NCI-H510A (cell line): ENCODE measurements at regions not wholly inside any gene's neighbourhood (a gene's known extent, or its start where the extent isn't known, plus 50 kb on each side); places are given as distances from the start of the nearest gene placed in this dataset.

Experiments
- DNase-seq: peaks from one replicate; lab custom pipeline; 2025; lab: John Stamatoyannopoulos, UW

DNA sequence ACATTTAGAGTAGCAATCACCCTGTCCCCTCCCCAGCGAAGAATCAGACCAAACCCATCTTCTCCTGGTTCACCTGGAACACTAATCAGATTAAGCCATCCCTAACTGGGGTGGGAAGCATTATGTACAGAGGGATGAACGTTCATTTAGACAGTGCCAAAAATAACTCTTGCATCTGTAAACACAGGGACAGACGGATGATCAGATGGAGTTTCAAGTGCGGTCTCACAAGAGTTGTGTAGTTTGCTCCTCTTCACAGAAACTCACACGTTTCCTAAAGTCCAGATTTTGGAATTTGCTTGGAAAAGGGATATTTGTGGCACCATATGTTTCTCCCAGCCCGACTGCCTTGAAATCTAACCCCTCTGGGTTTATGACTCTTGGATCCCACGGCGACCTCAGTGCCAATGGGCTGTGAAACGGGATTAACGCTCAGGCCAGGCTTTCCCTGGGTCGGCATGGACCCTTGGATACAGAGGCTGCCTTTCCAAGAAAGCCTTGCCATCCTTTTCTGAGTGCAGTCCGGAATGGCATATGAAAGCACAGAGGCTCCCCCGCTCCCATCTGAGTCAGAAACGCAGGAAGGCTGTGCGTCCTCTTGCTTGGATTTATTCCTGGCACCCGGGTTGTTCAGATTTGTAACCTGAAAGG lies 293.2 kb upstream of the HABP2 start:
- DNase-seq: no peak

DNA sequence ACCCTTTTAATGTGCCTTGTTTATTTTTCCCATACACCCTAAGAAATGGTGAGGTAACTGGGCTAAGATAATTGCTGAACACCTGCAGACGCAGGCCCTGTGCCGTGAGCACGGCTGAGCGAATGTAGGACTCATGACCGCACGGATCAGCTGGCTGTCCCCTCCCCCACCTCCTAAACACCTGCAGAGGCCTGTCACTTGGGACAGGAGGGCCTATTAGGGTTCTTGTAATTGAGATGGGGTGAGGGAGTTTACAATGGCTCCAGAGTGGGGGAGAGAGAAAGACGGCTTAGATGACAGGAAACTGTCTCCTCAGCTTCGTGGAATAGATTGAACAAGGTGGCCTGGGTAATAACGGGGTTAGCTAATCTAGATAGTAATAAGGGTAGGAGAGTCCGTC lies 291.7 kb upstream of the HABP2 start:
- DNase-seq: peak; percentile 10

DNA sequence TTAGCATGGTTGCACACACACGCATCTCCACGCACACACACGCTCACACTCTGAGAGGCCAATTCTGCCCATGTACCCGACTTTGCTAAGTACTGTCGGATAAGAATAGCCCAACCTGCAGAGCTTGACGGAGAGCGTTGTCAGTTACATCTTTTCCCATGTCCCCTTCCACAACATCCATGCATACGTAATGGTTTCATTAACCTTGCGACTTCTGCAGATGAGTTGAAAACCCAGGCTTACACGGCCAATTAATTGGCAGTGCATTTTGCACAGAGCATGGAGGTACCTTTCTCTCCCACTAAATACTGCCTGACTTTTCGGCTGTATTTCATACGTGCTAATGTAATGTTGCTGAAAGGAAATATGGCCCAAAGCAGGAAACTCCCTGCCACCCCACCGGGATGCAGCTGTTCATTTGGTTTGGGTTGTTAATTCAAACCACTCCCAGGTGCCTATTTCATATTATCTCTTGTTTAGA lies 291.2 kb upstream of the HABP2 start:
- no peak for DNase-seq

DNA sequence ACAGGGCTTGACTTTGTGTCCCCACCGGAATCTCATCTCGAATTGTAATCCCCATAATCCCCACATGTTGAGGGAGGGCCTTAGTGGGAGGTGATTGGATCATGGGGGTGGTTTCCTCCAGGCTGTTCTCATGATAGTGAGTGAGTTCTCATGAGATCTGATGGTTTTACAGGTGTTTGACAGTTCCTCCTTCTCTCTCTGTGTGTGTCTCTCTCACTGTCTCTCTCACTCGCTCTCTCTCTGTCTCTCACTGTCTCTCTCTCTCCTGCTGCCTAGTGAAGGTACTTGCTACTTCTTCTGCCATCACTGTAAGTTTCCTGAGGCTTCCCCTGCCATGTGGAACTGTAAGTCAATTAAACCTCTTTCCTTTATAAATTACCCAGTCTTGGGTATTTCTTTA lies 289.8 kb upstream of the HABP2 start:
- no peak for DNase-seq

DNA sequence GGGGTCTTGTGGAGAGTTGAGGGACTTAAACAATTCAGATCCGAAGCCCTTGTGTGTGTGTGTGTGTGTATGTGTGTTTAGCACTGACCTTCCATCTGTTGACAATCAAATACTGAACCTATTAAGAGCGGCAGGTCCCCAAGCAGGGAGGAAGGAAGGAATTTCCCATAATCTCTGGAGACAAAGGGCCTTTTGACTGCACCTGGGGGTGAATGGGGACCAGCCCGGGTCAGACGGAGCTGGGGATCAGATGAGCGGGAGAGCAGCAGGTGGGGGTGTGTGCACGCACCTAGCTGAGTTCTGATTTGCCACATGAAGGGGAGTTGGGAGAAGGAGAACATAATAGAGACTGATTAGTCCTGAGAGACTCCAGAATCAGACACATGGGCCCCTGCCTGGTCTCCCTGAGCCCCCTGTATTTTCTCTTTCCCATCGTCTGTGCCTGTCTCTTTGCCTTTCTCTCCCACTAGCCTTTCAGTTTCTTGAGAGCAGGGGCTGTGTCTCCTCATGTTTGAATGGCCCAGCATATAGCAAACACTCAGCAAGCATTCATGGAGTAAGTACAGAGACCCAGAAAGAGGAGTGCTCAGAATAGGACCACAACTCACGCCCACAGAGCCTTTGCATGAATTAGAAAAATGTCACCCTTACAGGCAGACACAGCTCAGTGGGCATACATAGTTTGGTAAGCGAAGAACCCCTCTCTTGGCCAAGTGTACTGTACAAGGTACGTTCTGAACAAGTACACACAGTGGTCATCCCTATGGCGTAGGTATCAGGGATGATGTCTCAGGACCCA lies 288.3 kb upstream of the HABP2 start:
- no peak for DNase-seq

DNA sequence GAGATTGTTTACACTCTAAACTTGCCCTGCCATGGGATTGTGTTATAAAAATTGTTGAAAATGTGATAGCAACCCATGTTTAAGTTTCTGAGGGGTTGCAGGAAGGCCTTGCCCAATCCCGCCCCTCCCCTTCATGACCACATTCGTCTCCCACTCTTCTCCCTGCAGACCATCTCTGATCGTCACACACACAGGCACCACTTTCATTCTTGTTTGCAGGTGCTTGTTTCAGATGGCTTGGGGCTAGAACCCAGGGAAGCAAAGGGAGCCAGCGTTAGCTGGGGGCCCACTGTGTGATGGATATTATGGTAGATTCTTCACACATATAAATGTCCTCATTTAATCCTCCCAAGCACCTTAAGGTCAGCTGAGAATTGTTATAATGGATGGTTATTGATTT lies 286.7 kb upstream of the HABP2 start:
- no peak for DNase-seq

DNA sequence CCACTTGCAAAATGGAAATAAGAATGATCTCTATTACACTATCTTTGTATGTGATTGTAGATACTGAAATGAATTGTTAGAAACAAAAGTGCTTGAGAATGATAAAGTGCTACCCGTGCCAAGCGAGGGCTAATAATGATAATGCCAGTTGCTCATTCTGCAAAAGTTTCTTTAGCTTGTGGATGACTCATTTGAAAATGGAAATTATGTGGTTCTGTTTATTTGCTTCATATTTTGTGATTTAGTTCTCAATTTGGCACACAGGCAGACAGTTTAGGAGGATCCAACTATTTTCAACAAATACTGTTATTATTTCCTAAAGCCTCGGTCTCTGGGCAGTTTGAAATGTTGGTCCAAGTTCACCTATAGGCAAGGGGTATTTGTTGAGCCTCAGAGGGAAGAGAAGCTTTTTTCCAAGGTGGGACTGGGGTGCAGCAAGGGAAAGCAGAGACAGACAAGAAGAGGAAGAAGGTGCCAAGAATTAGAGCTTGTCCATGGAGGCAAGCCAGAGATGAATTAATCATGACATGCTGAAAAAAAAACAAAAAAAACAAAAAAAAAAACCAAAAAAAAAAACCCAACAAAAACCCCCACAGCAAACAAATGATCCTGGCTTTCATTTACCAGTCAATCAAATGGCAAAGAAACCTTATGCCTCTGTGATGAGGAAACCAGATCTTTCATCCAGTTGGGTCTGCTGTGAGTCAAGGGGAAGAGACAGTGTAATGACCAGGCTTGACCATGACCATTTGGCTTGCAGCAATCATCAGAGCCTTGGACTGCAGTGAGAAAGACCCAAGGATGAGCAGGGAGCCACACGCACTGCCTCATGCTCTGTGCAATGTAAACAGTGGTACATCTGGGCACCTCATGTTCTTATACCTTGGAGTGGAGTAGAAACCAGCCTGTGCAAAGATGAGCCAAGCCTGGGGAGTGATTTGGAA lies 285.0 kb upstream of the HABP2 start:
- no peak for DNase-seq

DNA sequence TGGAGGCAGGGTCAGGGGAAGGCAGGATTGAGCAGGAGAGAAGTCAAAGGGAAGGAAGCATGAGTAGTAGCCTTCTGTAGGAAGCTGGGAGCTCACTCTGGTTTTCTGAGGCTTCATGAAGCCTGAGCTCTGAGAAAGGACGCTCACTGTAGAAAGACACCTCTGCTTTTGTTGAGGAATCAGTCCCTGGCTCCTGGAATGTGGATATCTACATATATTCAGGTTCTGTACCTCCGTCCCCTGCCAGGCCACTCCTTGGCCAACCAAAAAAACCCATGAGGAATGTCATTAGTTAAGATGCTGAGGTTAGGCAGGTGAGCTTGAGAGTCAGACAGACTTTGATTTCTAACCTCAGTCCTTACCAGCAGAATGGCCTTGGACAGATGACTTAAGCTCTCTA lies 283.5 kb upstream of the HABP2 start:
- no peak for DNase-seq

DNA sequence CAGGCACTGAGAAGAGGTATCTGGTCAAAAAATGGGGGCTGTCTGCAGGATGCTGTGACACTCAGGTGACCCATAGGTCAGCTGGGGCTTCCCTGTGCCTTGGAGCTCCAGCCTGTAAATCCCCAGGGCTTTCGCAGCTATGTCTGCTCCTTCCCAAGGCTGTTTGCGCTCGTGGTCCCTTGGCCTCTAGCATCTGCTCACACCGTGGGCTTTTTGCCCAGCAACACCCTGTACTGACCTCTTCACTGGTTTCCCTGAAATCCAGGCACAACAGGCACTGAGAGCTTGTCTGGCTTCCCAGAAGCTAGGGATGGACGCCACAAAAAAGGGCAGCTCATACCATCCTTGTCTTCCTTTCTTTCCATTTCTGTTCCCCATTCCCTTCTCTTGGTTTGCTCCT lies 280.3 kb upstream of the HABP2 start:
- DNase-seq: no peak

DNA sequence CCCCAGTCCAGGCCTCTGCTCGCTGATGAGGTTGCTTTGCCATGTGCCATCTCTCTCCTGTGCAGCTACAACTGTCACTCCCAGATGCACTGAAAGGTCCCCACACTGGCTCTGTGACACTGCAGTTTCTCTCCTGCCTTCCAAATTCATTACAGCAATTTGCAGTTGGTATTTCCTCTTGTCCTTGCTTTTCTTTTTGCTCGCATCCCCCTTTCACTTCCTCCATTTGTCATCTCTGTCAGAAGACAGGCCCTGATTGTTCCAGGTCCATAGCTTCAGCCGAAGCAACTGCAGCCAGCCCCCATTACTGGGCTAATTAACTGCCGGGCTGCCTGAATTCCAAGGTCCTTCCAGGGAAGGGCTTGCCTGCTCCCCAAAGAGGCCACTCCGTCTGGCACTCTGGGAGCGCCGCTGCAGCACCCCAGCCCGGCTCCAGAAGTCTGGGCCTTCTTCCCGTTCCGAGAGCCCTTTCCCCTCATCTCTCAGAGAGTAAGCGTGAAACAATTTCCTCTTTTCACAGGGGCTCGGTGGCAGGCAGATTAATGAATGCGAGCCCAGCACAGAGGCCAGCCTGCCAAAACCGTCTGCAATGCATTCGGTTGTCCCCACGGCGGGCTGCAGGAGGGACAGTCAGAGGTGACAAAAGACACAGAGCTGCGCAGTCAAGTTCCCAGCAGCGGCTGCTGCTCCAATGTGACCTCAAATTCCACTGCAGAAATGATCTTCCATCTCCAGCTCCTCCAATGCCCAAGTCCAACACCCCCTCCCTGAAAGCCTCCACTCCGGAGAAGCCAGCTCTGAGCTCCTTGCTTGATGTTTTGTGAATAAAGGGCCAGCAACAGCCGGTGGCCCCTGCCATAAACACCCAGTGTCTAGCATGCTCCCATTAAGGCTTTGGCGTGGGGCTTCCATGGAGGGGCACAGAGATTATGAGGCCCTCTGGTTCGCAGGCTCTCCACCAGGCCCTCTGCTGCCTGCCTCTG lies 279.4 kb upstream of the HABP2 start:
- no peak for DNase-seq

DNA sequence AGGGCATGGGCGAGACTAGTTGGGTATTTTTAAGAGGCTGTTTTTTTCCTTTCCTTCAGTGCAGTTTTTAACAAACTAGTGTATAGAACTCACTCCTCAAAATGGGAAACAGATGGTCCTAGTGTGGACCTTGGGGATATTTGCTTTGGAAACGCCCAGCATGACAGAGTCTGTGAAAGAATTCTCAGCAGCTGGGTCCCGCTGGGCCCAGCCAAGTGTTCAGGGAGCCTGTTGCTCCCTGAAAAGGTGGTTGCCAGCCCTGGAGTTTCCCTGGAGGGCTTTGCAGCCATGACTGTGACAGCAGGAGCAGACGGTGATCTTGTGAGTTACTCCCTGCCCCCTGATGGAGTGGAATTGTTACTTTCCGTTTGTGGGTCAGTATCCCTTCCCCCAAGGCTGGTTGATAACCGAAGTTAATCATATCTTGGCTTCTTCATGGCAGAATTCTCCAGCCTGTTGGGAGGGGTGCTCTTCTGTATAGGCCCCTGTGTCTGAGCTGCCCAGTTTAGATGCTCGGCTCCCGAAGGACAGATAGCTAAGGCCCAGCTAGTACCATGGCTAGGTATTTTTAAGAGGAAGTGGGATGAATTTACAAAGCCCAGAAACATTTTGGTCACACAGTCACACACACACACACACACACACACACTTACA lies 278.6 kb upstream of the HABP2 start:
- no peak for DNase-seq

DNA sequence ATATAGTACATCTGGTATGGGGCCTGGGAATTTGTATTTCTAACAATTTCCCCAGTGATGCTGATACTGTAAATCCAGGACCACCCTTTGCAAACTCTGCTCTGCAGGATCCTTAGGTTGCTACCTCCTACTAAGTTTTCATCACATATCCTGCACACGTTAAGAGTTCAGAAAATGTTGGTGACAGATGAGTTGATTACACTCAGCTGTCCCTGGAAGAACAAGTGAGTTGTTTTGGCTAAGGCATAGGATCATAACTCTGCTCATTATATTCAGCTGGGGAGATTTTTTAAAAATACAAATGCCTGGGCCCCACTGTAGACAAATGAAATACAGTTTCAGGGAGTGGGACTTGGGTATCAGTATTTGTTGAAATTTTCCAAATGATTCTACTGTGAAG lies 274.6 kb upstream of the HABP2 start:
- DNase-seq: no peak

DNA sequence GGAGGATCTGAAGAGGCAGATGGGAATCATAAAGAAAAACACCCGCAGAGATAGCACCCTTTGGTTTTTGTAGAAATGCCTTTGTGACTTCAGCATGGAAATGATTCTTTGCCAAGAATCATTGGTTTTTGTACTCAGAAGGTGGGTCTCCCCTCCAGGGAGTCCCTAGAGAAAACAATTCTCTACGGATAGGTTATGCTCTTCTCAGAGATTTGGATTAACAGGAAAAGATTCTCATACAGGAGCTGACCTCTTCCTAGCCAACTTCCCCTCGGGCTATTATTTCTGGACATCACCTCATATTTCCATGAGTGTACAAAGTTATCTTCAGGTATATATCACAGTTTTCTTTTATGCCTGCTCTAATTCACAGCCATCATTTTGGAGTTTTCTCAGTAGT lies 274.2 kb upstream of the HABP2 start:
- no peak for DNase-seq

DNA sequence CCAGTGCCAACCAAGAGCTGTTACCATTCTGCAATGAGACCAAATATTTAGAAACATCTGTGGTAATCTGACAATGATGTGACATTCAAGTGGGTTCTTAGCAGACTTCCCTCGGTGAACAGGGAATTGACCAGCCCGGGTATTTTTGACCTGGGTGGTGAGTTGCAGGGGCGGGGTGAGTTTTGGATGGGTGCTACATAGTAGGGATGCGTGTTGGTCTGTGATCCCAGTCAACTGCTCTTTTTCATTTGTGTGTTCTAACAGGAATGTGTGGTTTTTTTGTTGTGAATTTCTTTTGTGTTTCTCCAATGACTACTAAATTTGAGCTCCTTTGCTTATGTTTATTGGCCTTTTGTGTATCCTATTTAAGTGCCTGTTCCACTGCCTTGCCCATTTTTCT lies 273.6 kb upstream of the HABP2 start:
- DNase-seq: no peak

DNA sequence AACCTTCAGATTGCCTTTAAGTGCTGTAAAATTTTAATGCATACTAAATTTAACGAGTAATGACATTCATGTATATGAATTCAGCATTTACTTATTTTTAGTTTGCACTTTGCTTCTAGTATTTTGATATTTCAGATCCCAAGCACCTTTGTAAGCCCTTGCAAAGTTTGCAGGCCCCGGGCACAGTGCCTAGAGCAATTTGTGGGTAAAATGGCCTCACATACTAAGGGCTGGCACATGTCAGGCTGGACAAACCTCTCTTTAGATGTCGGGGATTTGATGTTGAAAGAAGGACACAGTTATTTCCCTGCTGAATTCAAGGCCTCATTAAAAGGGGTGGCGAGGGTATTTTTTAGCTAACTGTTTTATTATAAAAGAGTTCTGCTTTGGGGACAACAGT lies 270.3 kb upstream of the HABP2 start:
- DNase-seq: no peak

DNA sequence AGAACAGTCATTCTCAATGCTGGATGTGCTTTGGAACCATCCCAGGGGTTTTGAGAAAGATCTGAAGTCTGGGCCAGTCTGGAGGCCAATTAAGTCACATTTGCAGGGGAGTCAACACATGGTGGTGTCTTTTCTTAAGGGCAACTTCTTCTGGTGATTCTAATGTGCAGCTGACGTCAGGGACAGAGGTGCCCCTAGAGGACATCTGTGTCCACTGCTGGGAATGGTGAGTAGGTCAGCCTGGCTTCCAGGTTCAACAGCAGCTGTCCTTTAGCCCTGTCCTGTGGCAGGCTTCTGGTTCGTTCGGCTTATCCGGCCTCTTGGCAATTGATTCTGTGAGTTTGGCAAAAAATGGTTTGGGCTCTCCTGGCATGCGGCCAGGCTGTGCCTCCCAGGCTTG lies 269.7 kb upstream of the HABP2 start:
- no peak for DNase-seq

DNA sequence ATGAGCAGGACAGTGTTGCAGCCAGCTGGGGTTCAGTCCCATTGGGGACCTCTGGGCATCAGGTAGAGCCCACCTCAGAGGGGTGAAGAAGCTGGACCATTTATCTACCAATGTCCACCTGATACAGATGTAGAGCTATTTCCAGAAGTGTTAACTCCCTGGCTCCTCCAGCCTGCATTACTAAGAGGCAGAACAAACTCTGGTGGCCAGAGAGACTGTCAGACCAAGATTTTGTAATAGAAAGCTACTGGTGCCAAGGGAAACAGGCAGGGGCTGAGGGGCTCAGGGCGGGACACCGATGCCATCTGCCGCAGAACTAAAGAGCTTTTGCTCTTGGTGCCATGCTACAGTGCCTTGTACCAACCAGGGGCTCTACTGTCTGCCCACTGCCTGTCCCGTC lies 268.2 kb upstream of the HABP2 start:
- DNase-seq: no peak

DNA sequence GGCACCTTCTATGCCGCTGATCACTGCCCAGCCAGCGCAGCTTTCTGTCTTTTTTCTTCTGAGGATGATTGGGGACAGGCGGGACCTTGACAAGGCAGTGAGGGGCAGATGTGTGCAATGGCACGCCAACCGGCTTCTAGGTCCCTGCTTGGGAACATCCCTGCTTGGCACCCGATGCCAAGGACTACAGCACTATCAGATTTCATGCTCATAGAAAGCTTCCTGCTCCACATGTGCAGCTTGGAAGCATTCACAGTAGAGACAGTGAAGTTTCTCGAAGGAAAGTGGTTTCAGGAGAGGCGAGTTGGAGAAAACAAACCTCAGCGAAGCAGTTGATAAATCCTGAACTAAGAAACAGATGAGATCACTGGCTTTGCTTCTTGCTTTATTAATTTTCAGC lies 267.5 kb upstream of the HABP2 start:
- DNase-seq: no peak

DNA sequence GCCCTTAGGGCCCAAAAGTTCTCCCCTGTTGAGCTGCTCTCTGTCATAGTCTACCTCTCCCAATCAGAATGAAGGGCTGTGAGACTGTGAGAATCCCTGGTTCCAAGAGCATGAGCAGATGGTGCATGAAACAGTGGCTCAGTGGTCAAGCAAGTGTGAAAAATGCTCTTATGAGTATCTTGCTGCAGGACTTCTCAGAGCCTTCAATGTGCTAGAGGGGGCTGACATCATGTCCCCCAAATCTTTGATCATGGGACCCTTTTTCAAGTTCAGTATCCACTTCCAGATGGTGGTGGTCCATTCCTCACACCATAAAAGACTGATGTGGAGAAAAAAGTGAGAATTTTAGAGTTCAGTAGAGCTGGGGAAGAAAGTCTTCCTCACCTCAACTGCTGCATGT lies 265.3 kb upstream of the HABP2 start:
- DNase-seq: no peak

DNA sequence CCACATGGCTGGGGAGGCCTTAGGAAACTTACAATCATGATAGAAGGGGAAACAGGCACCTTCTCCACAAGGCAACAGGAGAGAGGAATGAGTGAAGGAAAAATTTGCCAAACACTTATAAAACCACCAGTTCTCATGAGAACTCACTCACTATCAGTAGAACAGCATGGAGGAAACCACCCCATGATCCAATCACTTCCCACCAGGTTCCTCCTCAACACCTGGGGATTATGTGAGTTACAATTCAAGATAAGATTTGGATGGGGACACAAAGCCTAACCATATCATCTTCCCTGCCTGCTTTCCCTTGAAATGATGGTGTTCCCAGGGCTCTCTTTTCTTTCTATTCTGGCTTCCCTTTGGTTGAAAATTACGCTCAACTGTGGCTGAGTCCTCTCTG lies 262.7 kb upstream of the HABP2 start:
- DNase-seq: no peak

DNA sequence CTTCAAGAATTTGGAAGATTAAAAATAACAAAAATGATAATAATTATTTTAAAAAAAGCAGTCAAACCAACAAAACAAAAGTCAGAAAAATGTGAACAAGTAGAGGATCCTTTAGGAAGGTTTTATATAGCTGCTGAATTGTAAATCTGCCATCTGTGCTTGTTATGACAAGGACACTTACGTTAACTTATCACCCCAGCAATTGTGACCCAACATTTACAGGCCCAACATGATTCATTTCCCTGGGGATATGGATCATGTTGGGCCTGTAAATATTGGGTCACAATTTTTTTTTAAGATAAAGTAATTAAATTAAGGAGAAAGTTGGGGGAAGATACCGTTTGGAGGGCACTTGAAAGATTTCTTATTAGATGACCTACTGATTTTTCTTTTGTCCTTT lies 261.4 kb upstream of the HABP2 start:
- DNase-seq: no peak
